ENCODE measurements at regions not wholly inside any gene's neighbourhood (a gene's known extent, or its start where the extent isn't known, plus 50 kb on each side); places are given as distances from the start of the nearest gene placed in this dataset.

DNA sequence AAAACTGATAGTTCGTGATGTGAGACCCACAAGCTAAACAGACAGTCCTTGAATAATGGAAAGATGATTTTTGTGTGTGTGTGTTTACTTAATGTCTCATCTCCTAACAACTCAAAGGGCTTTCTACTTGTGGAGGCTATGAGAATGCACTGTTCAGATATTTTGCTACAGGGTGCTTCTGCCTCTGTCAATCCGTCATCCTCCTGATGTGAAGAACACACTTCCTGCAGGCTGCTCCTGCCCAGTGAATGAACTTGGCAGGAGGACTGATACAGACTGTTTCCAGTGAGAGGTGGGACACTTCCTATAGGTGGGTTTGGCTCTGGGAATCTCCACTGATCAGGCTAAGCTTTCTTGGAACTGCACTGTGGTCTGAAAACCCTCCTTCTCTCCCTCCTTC lies 168.4 kb upstream of the STARD13 start:
- H2BK15ac ChIP-seq (ENCODE audit: low read depth, low read length), result no peak overlapping the region
- H3K4me2 ChIP-seq (ENCODE audit: insufficient read depth, insufficient read length, low read length), result no peak overlapping the region
- H3K23me2 ChIP-seq (ENCODE audit: insufficient read length, low read depth, low read length, poor library complexity, severe bottlenecking), result no peaks in the 10 kb centered on the region
- no peaks in the 10 kb centered on the region for H3K36me3 Mint-ChIP-seq (ENCODE audit: insufficient read depth in 1 of 3, low read depth in 3 of 3)
- no peak overlapping the region for H4K91ac ChIP-seq (ENCODE audit: insufficient read length, low read depth, low read length)
- WGBS (ENCODE audit: extremely low coverage, insufficient read length, low lambda C conversion rate), result no CpG with 5 or more reads among the region's 2 CpGs
- no peak overlapping the region for H2BK20ac ChIP-seq (ENCODE audit: low read depth, low read length, poor library complexity, severe bottlenecking)
- H2BK12ac ChIP-seq (ENCODE audit: insufficient read length, low read depth, low read length), result no peak overlapping the region
- H3K4me3 Mint-ChIP-seq, result no peak overlapping the region
- H4K8ac ChIP-seq (replicated peaks; ENCODE audit: insufficient read length, low read depth, low read length), result no peak overlapping the region
- H3K27ac Mint-ChIP-seq, result no peak overlapping the region
- no peak overlapping the region for H3T11ph ChIP-seq (ENCODE audit: low read length)
- H3K4me1 ChIP-seq (ENCODE audit: insufficient read depth, low read length), result no peaks in the 10 kb centered on the region
- H3K79me2 ChIP-seq (ENCODE audit: insufficient read depth, low read length), result no peaks in the 10 kb centered on the region
- no peaks in the 10 kb centered on the region for H3K27me3 Mint-ChIP-seq (ENCODE audit: low read depth)
- H2BK120ac ChIP-seq (ENCODE audit: low read depth, low read length, poor library complexity, severe bottlenecking), result no peak overlapping the region
- no peak overlapping the region for H3K27ac ChIP-seq (ENCODE audit: insufficient read length, low read depth, low read length)
- H4K5ac ChIP-seq (ENCODE audit: insufficient read length, low read depth, low read length), result no peak overlapping the region
- H3K9ac ChIP-seq (ENCODE audit: extremely low read depth, insufficient read length, low read length), result no peak overlapping the region
- H3K23ac ChIP-seq (ENCODE audit: insufficient read length, low read depth, low read length), result no peak overlapping the region
- H3K14ac ChIP-seq (ENCODE audit: insufficient read depth, low read length), result no peak overlapping the region
- H3K56ac ChIP-seq (ENCODE audit: insufficient read length, low read depth, low read length), result no peak overlapping the region
- H3K79me1 ChIP-seq (ENCODE audit: insufficient read depth, low read depth, low read length, poor library complexity, severe bottlenecking), result no peaks in the 10 kb centered on the region
- H2AFZ ChIP-seq (ENCODE audit: low read length), result no peak overlapping the region
- no peaks in the 10 kb centered on the region for H3K9me3 Mint-ChIP-seq
- no peak overlapping the region for H3K18ac ChIP-seq (ENCODE audit: insufficient read length, low read depth, low read length)
- no peaks in the 10 kb centered on the region for H3K4me1 Mint-ChIP-seq
- TF ChIP-seq, protein P1, sequence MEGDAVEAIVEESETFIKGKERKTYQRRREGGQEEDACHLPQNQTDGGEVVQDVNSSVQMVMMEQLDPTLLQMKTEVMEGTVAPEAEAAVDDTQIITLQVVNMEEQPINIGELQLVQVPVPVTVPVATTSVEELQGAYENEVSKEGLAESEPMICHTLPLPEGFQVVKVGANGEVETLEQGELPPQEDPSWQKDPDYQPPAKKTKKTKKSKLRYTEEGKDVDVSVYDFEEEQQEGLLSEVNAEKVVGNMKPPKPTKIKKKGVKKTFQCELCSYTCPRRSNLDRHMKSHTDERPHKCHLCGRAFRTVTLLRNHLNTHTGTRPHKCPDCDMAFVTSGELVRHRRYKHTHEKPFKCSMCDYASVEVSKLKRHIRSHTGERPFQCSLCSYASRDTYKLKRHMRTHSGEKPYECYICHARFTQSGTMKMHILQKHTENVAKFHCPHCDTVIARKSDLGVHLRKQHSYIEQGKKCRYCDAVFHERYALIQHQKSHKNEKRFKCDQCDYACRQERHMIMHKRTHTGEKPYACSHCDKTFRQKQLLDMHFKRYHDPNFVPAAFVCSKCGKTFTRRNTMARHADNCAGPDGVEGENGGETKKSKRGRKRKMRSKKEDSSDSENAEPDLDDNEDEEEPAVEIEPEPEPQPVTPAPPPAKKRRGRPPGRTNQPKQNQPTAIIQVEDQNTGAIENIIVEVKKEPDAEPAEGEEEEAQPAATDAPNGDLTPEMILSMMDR (conservative IDR thresholded peaks at IDR 0.05), result no peak
- no peak overlapping the region for H3K4ac ChIP-seq (ENCODE audit: low read depth, low read length)
- DNase-seq, result no peak
- no peaks in the 10 kb centered on the region for H3K9me3 ChIP-seq (ENCODE audit: control insufficient read depth, low read depth, low read length)
- no peak overlapping the region for H2BK5ac ChIP-seq (ENCODE audit: insufficient read length, low read length)
- H4K20me1 ChIP-seq (ENCODE audit: control insufficient read depth, insufficient read depth, insufficient read length), result no peaks in the 10 kb centered on the region
- no peak overlapping the region for H2AK5ac ChIP-seq (ENCODE audit: insufficient read length, low read length)
- H3K27me3 ChIP-seq (ENCODE audit: insufficient read depth, low read length), result no peaks in the 10 kb centered on the region
